ENCODE measurements at regions not wholly inside any gene's neighbourhood (a gene's known extent, or its start where the extent isn't known, plus 50 kb on each side); places are given as distances from the start of the nearest gene placed in this dataset.

DNA sequence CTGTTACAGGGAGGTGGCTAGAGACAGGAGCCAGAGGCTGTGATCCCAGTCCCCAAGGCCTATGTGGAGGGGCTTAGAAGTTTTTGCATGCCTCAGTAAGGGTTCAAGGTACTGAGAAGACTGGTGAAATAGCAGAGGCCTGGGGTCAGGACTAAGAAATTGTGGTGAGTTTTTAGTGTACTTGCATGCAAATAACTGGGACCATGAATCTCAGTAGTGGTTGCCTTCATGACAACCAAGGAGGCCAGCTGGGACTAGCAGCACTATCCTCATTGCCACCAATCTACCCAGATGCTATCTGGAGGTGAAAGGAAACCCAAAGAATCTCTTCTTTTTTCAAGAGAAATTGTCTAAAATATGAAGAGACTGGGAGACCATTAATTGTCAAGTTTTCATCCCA, 395.1 kb downstream of the CETN3 start:
- Histone ChIP-seq H2AFZ (ENCODE audit: low read depth, low read length) (no peak overlapping the region), H3K4me2 (ENCODE audit: low read length) (no peak overlapping the region), H3K27ac (ENCODE audit: low read depth, low read length) (no peak overlapping the region), H3K9me3 (ENCODE audit: insufficient read depth, low read depth, low read length) (no peaks in the 10 kb centered on the region), H3K36me3 (ENCODE audit: insufficient read depth, low read length) (no peaks in the 10 kb centered on the region), H3K27me3 (ENCODE audit: insufficient read depth, low read length) (no peaks in the 10 kb centered on the region), H4K20me1 (ENCODE audit: insufficient read depth, low read length) (no peaks in the 10 kb centered on the region), H3K4me1 (ENCODE audit: insufficient read depth, low read length) (peaks cover 10% of the 10 kb centered on the region), H3K9ac (ENCODE audit: low read length) (no peak overlapping the region), H3K4me3 (ENCODE audit: insufficient read depth, low read depth, low read length) (no peak overlapping the region), H3K79me2 (ENCODE audit: insufficient read depth, low read length) (no peaks in the 10 kb centered on the region)
- H3K4me1 Mint-ChIP-seq (ENCODE audit: low read depth, unreplicated experiment) = peaks cover 25% of the 10 kb centered on the region
- FAIRE-seq (no peak), DNase-seq (ENCODE audit: low read depth) (no peak)
- H3K27me3 Mint-ChIP-seq (ENCODE audit: low read depth, unreplicated experiment) = no peaks in the 10 kb centered on the region
- H3K9me3 Mint-ChIP-seq (ENCODE audit: unreplicated experiment) = no peaks in the 10 kb centered on the region
- H3K4me3 Mint-ChIP-seq (ENCODE audit: unreplicated experiment) = no peak overlapping the region
- H3K27ac Mint-ChIP-seq (ENCODE audit: unreplicated experiment) = no peak overlapping the region
- TF ChIP-seq, protein P1, sequence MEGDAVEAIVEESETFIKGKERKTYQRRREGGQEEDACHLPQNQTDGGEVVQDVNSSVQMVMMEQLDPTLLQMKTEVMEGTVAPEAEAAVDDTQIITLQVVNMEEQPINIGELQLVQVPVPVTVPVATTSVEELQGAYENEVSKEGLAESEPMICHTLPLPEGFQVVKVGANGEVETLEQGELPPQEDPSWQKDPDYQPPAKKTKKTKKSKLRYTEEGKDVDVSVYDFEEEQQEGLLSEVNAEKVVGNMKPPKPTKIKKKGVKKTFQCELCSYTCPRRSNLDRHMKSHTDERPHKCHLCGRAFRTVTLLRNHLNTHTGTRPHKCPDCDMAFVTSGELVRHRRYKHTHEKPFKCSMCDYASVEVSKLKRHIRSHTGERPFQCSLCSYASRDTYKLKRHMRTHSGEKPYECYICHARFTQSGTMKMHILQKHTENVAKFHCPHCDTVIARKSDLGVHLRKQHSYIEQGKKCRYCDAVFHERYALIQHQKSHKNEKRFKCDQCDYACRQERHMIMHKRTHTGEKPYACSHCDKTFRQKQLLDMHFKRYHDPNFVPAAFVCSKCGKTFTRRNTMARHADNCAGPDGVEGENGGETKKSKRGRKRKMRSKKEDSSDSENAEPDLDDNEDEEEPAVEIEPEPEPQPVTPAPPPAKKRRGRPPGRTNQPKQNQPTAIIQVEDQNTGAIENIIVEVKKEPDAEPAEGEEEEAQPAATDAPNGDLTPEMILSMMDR (IDR thresholded peaks at IDR 0.05; ENCODE audit: insufficient read depth, low read depth, low read length) = no peak
- TF ChIP-seq EZH2 (IDR thresholded peaks at IDR 0.05; ENCODE audit: insufficient read depth, low read length) = no peak
- no peaks in the 10 kb centered on the region for H3K36me3 Mint-ChIP-seq (ENCODE audit: low read depth, unreplicated experiment)

DNA sequence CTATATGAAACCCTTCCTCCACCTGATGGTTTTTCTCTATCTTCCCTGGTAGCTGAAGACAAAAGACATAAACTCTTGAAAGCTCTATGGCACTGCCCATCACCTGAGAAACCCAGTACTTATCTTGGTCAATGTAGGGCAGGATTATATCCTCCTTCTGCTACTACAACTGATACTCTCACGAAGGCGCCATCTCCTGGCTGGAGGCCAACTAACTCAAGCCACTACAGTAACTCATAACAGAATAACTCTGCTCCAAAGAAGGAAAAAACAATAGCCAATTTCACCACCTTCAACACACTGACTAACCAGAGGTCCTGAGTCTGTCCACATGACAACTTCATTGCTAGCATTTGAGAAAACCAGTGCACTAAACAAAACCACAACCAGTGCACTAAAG, 409.2 kb downstream of the CETN3 start:
- no peak overlapping the region for H2AFZ ChIP-seq (ENCODE audit: low read depth, low read length)
- no peak overlapping the region for H3K4me3 Mint-ChIP-seq (ENCODE audit: unreplicated experiment)
- no peaks in the 10 kb centered on the region for H3K27me3 ChIP-seq (ENCODE audit: insufficient read depth, low read length)
- H3K36me3 Mint-ChIP-seq (ENCODE audit: low read depth, unreplicated experiment) = no peaks in the 10 kb centered on the region
- no peaks in the 10 kb centered on the region for H3K4me1 ChIP-seq (ENCODE audit: insufficient read depth, low read length)
- H3K9me3 Mint-ChIP-seq (ENCODE audit: unreplicated experiment) = no peaks in the 10 kb centered on the region
- no peaks in the 10 kb centered on the region for H4K20me1 ChIP-seq (ENCODE audit: insufficient read depth, low read length)
- H3K27ac ChIP-seq (ENCODE audit: low read depth, low read length) = no peak overlapping the region
- H3K4me1 Mint-ChIP-seq (ENCODE audit: low read depth, unreplicated experiment) = no peaks in the 10 kb centered on the region
- H3K4me2 ChIP-seq (ENCODE audit: low read length) = no peak overlapping the region
- H3K27me3 Mint-ChIP-seq (ENCODE audit: low read depth, unreplicated experiment) = peaks cover 4% of the 10 kb centered on the region
- TF ChIP-seq, protein P1 (IDR thresholded peaks at IDR 0.05; ENCODE audit: insufficient read depth, low read depth, low read length) = no peak
- TF ChIP-seq EZH2 (IDR thresholded peaks at IDR 0.05; ENCODE audit: insufficient read depth, low read length) = no peak
- DNase-seq (ENCODE audit: low read depth) (no peak), FAIRE-seq (no peak)
- no peaks in the 10 kb centered on the region for H3K79me2 ChIP-seq (ENCODE audit: insufficient read depth, low read length)
- H3K4me3 ChIP-seq (ENCODE audit: insufficient read depth, low read depth, low read length) = no peak overlapping the region
- H3K9ac ChIP-seq (ENCODE audit: low read length) = no peak overlapping the region
- H3K9me3 ChIP-seq (ENCODE audit: insufficient read depth, low read depth, low read length) = no peaks in the 10 kb centered on the region
- H3K27ac Mint-ChIP-seq (ENCODE audit: unreplicated experiment) = no peak overlapping the region
- no peaks in the 10 kb centered on the region for H3K36me3 ChIP-seq (ENCODE audit: insufficient read depth, low read length)

DNA sequence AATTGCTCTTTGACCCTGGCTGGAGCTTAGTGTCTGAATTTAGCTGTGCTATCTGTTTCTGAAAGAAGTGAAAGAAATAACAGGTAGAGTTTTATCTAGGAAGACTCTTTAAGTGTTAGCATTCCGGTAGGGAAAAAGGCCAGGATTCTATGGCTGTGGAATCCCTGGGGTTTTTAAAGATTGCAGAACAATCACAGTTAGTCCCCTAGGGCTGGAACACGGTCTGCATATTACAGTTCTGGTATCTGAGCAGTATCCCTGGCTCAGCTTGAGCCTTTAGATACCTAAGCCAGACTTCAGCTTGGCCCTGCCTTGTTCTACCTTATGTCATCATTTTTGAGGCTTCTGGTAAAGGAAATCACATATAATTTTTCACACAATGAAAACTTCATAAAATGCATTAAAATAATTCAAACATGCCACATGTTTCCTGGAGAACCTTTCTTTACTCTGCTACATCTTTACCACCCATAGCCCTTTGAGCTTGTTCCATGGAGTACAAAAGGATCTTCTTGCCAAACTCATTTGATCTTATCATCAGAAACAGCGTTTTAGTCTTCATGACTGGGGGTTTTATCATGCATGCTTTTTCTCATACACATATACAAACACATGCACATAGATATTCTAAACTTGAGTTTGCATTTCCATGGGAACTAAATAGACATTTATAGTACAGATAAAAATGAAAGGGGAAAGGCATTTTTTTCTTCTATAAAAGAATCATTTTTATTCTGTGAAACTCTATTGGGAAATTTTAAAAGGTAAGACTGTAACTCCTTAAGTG, 410.8 kb downstream of the CETN3 start:
- TF ChIP-seq, protein P1 (IDR thresholded peaks at IDR 0.05; ENCODE audit: insufficient read depth, low read depth, low read length) = no peak
- no peak for TF ChIP-seq EZH2 (IDR thresholded peaks at IDR 0.05; ENCODE audit: insufficient read depth, low read length)
- no peak overlapping the region for H3K4me2 ChIP-seq (ENCODE audit: low read length)
- H3K9ac ChIP-seq (ENCODE audit: low read length) = no peak overlapping the region
- no peaks in the 10 kb centered on the region for H3K36me3 ChIP-seq (ENCODE audit: insufficient read depth, low read length)
- H3K27ac ChIP-seq (ENCODE audit: low read depth, low read length) = no peak overlapping the region
- no peak overlapping the region for H2AFZ ChIP-seq (ENCODE audit: low read depth, low read length)
- H4K20me1 ChIP-seq (ENCODE audit: insufficient read depth, low read length) = no peaks in the 10 kb centered on the region
- H3K79me2 ChIP-seq (ENCODE audit: insufficient read depth, low read length) = no peaks in the 10 kb centered on the region
- H3K4me1 Mint-ChIP-seq (ENCODE audit: low read depth, unreplicated experiment) = no peaks in the 10 kb centered on the region
- no peaks in the 10 kb centered on the region for H3K27me3 ChIP-seq (ENCODE audit: insufficient read depth, low read length)
- no peak overlapping the region for H3K4me3 ChIP-seq (ENCODE audit: insufficient read depth, low read depth, low read length)
- no peaks in the 10 kb centered on the region for H3K9me3 ChIP-seq (ENCODE audit: insufficient read depth, low read depth, low read length)
- DNase-seq (ENCODE audit: low read depth) = no peak
- H3K4me3 Mint-ChIP-seq (ENCODE audit: unreplicated experiment) = no peak overlapping the region
- no peaks in the 10 kb centered on the region for H3K4me1 ChIP-seq (ENCODE audit: insufficient read depth, low read length)
- no peak for FAIRE-seq
- H3K9me3 Mint-ChIP-seq (ENCODE audit: unreplicated experiment) = no peaks in the 10 kb centered on the region
- no peak overlapping the region for H3K27ac Mint-ChIP-seq (ENCODE audit: unreplicated experiment)
- peaks cover 4% of the 10 kb centered on the region for H3K27me3 Mint-ChIP-seq (ENCODE audit: low read depth, unreplicated experiment)
- H3K36me3 Mint-ChIP-seq (ENCODE audit: low read depth, unreplicated experiment) = no peaks in the 10 kb centered on the region
